GM23338 (cell line): ENCODE measurements at regions not wholly inside any gene's neighbourhood (a gene's known extent, or its start where the extent isn't known, plus 50 kb on each side); places are given as distances from the start of the nearest gene placed in this dataset.

ENCODE experiments used
- ATAC-seq: fragments of 200-7000 bp; cut with Tn5 transposase; 3 replicates; pipeline ENCODE4 v1.9.1; 2020
- DNase-seq: peaks from one replicate; pipeline ENCODE4 v3.0.0-alpha.2; 2015; ENCODE audit warnings: low spot score
- H2AFZ ChIP-seq: fragments of 200-600 bp; sonication (generic); 2 replicates; pipeline ENCODE4 v1.8.0; 2016; ENCODE audit warnings: antibody characterized with exemption, mild to moderate bottlenecking, moderate library complexity
- H3F3A ChIP-seq: fragments of 200-600 bp; sonication (generic); replicated peaks from 2 replicates; pipeline ENCODE4 v1.8.0; 2017; ENCODE audit warnings: antibody characterized with exemption, mixed run types, low read depth
- H3K27ac ChIP-seq: fragments of 200-600 bp; sonication (generic); 2 replicates; pipeline ENCODE4 v1.6.1; 2016; ENCODE audit warnings: low read depth
- H3K27me3 ChIP-seq: fragments of 200-600 bp; sonication (generic); 2 replicates; pipeline ENCODE4 v1.8.0; 2016; ENCODE audit warnings: mild to moderate bottlenecking, mixed run types, moderate library complexity; ENCODE audit not compliant: insufficient read depth
- H3K36me3 ChIP-seq: fragments of 200-600 bp; sonication (generic); 2 replicates; pipeline ENCODE4 v1.8.0; 2016; ENCODE audit warnings: mild to moderate bottlenecking; ENCODE audit not compliant: insufficient read depth
- H3K4me1 ChIP-seq: fragments of 200-600 bp; sonication (generic); 2 replicates; pipeline ENCODE4 v1.8.0; 2016; ENCODE audit warnings: mild to moderate bottlenecking, moderate library complexity; ENCODE audit not compliant: insufficient read depth
- H3K4me2 ChIP-seq: fragments of 200-600 bp; sonication (generic); 2 replicates; pipeline ENCODE4 v1.7.1; 2017; ENCODE audit warnings: mixed run types
- H3K4me3 ChIP-seq: fragments of 200-600 bp; sonication (generic); 2 replicates; pipeline ENCODE4 v1.6.1; 2016; ENCODE audit warnings: mixed run types
- H3K79me2 ChIP-seq: fragments of 200-600 bp; sonication (generic); replicated peaks from 2 replicates; pipeline ENCODE4 v1.8.0; 2017; ENCODE audit warnings: mild to moderate bottlenecking; ENCODE audit not compliant: insufficient read depth
- H3K9me2 ChIP-seq: fragments of 200-600 bp; sonication (generic); 2 replicates; pipeline ENCODE4 v1.8.0; 2017; ENCODE audit not compliant: insufficient read depth
- H4K20me1 ChIP-seq: fragments of 200-600 bp; sonication (generic); replicated peaks from 2 replicates; pipeline ENCODE4 v1.8.0; 2017; ENCODE audit warnings: mild to moderate bottlenecking; ENCODE audit not compliant: insufficient read depth
- H3K27ac Mint-ChIP-seq: 2 replicates; pipeline ENCODE4 v1.8.0; 2020; ENCODE audit warnings: inconsistent platforms, mild to moderate bottlenecking, moderate library complexity, mixed read lengths
- H3K27me3 Mint-ChIP-seq: 3 replicates; pipeline ENCODE4 v1.8.0; 2022; ENCODE audit warnings: low read depth, mild to moderate bottlenecking, moderate library complexity, mixed read lengths, inconsistent platforms; ENCODE audit not compliant: insufficient read depth, poor library complexity
- H3K36me3 Mint-ChIP-seq: 3 replicates; pipeline ENCODE4 v1.8.0; 2021; ENCODE audit warnings: low read depth, mild to moderate bottlenecking, inconsistent platforms, moderate library complexity, mixed read lengths
- H3K4me1 Mint-ChIP-seq: 3 replicates; pipeline ENCODE4 v1.8.0; 2020; ENCODE audit warnings: mild to moderate bottlenecking, inconsistent platforms, mixed read lengths
- H3K4me3 Mint-ChIP-seq: 3 replicates; pipeline ENCODE4 v1.8.0; 2021; ENCODE audit warnings: moderate library complexity, mild to moderate bottlenecking, inconsistent platforms, mixed read lengths
- H3K9me3 Mint-ChIP-seq: 3 replicates; pipeline ENCODE4 v1.8.0; 2020; ENCODE audit warnings: moderate library complexity, mild to moderate bottlenecking, inconsistent platforms, mixed read lengths
- CREB1 ChIP-seq: fragments of 250-450 bp; sonication (Bioruptor Pico); IDR thresholded peaks from 2 replicates; pipeline ENCODE4 v1.5.0; 2020; ENCODE audit warnings: low read depth, mild to moderate bottlenecking, moderate library complexity
- CTCF ChIP-seq, 2 experiments: fragments of 200-600 bp in 1 of 2; sonication (generic) in 1 of 2; conservative IDR thresholded peaks; 2 replicates each; pipeline versions ENCODE4 v1.5.1 to v1.6.1; 2016 to 2017; ENCODE audit warnings: antibody characterized with exemption in 2 of 2, low read depth in 2 of 2, mild to moderate bottlenecking in 2 of 2, moderate library complexity in 1 of 2
- ETS1 ChIP-seq: IDR thresholded peaks from 2 replicates; pipeline ENCODE4 v1.6.1; 2016; ENCODE audit warnings: antibody characterized with exemption
- EZH2 ChIP-seq: fragments of 200-600 bp; sonication (generic); IDR thresholded peaks from one replicate; pipeline ENCODE4 v1.8.0; 2017; ENCODE audit warnings: antibody characterized with exemption, mild to moderate bottlenecking, low read depth; ENCODE audit not compliant: unreplicated experiment
- JUNB ChIP-seq: IDR thresholded peaks from one replicate; pipeline ENCODE4 v1.6.1; 2016; ENCODE audit warnings: antibody characterized with exemption; ENCODE audit not compliant: unreplicated experiment
- NANOG ChIP-seq: IDR thresholded peaks from 2 replicates; pipeline ENCODE4 v1.6.1; 2016; ENCODE audit warnings: antibody characterized with exemption, borderline replicate concordance
- POLR2AphosphoS5 ChIP-seq: IDR thresholded peaks from 2 replicates; pipeline ENCODE4 v1.6.1; 2016; ENCODE audit warnings: antibody characterized with exemption, low read depth
- REST ChIP-seq: IDR thresholded peaks from one replicate; pipeline ENCODE4 v1.6.1; 2018; ENCODE audit warnings: antibody characterized with exemption; ENCODE audit not compliant: unreplicated experiment
- STAT1 ChIP-seq: IDR thresholded peaks from one replicate; pipeline ENCODE4 v1.6.1; 2016; ENCODE audit warnings: antibody characterized with exemption; ENCODE audit not compliant: unreplicated experiment
- ZNF114 ChIP-seq: fragments of 250-450 bp; sonication (Bioruptor Pico); IDR thresholded peaks from 2 replicates; pipeline ENCODE4 v1.5.0; 2020; ENCODE audit warnings: mild to moderate bottlenecking, moderate library complexity
- ZNF331 ChIP-seq: fragments of 250-450 bp; sonication (Bioruptor Pico); IDR thresholded peaks from 2 replicates; pipeline ENCODE4 v1.5.0; 2020; ENCODE audit warnings: low read depth, mild to moderate bottlenecking, moderate library complexity
- ZNF462 ChIP-seq: fragments of 250-450 bp; sonication (Bioruptor Pico); IDR thresholded peaks from 2 replicates; pipeline ENCODE4 v1.5.0; 2020; ENCODE audit warnings: mild to moderate bottlenecking, moderate library complexity

- Histone ChIP-seq H4K20me1 (no peaks in the 10 kb centered on the region), H2AFZ (no peak overlapping the region), H3K4me2 (no peak overlapping the region), H3K27me3 (no peaks in the 10 kb centered on the region), H3K4me1 (no peaks in the 10 kb centered on the region), H3F3A (no peaks in the 10 kb centered on the region), H3K36me3 (no peaks in the 10 kb centered on the region), H3K9me2 (no peaks in the 10 kb centered on the region), H3K27ac (no peak overlapping the region), H3K4me3 (no peak overlapping the region), H3K79me2 (no peaks in the 10 kb centered on the region)
- H3K27ac Mint-ChIP-seq: no peak overlapping the region
- TF ChIP-seq POLR2AphosphoS5: no peak
- TF ChIP-seq ETS1: no peak
- no peak for TF ChIP-seq ZNF331 (CRISPR knock-in tag)
- TF ChIP-seq STAT1: no peak
- no peak for TF ChIP-seq EZH2
- no peak for TF ChIP-seq ZNF114 (CRISPR knock-in tag)
- no peak for TF ChIP-seq ZNF462 (CRISPR knock-in tag)
- no peak for TF ChIP-seq NANOG
- no peak for TF ChIP-seq CREB1 (CRISPR knock-in tag)
- TF ChIP-seq CTCF (conservative IDR thresholded peaks at IDR 0.05; ENCODE audit: low read depth in 2 of 2): no peak
- TF ChIP-seq REST: no peak
- no peak for TF ChIP-seq JUNB
- H3K4me3 Mint-ChIP-seq: no peak overlapping the region
- no peaks in the 10 kb centered on the region for H3K36me3 Mint-ChIP-seq
- no peaks in the 10 kb centered on the region for H3K9me3 Mint-ChIP-seq
- no peaks in the 10 kb centered on the region for H3K4me1 Mint-ChIP-seq
- H3K27me3 Mint-ChIP-seq: peaks cover 3% of the 10 kb centered on the region
- no peak for DNase-seq
- ATAC-seq: no peak
These were observed 57.8 kb downstream of the PRLHR start for GRCh38 chr10:118537623-118538022.
